ENCODE measurements at regions not wholly inside any gene's neighbourhood (a gene's known extent, or its start where the extent isn't known, plus 50 kb on each side); places are given as distances from the start of the nearest gene placed in this dataset.

DNA sequence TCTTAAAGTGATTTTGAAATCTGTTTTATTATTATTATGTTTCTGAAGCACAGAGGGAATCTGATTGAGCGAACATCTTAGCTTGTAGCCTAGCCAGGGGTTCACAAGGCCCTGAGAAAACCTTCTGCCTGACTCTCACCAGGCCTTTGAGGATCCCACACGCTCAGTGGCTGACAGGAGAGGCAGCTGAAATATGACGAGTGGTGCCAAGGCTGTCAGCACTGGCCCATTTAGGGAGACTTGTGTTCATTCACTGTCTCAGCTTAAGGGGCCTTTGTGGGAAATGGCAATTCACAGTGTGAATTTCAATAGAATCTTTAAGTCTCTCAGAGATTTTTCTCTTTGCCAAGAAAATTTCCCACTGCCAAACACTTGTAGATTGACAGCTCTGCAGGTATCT is 770.9 kb downstream of the TUSC7 start:
- Histone ChIP-seq H3K27ac (ENCODE audit: low read depth, low read length) (no peak overlapping the region), H3K9me3 (ENCODE audit: control insufficient read depth in 5 of 5, low read length in 5 of 5) (no peaks in the 10 kb centered on the region), H3K36me3 (ENCODE audit: control insufficient read depth in 5 of 5, insufficient read depth in 5 of 5, low read length in 5 of 5) (no peaks in the 10 kb centered on the region), H3K27me3 (ENCODE audit: control insufficient read depth in 5 of 5, insufficient read depth in 4 of 5, low read length in 5 of 5) (no peaks in the 10 kb centered on the region), H3K4me3 (ENCODE audit: low read depth in 1 of 5, low read length in 5 of 5) (no peak overlapping the region), H3K9ac (ENCODE audit: low read length in 5 of 5) (no peak overlapping the region), H3K4me1 (ENCODE audit: control insufficient read depth in 5 of 5, insufficient read depth in 5 of 5, low read length in 5 of 5) (no peaks in the 10 kb centered on the region)

DNA sequence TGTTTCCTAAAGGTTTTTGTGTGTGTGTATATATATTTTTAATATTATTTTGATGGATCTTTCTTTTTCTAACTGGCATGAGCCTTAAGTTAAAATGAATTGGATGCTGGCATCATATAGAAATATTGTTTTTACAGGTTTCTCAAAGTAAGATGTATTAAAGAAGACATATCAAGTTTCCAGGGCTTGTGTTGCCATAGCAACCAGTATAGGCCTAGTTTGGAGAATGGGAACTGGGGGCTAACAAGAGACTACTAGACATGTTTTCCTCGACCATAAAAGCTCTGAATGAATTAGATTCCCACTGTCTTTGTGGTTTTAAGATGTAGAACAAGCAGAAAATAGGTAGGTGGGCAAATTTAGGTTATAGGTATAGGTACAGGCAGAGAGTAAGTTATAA is 771.4 kb downstream of the TUSC7 start:
- Histone ChIP-seq H3K9ac (ENCODE audit: low read length in 5 of 5) (no peak overlapping the region), H3K27me3 (ENCODE audit: control insufficient read depth in 5 of 5, insufficient read depth in 4 of 5, low read length in 5 of 5) (no peaks in the 10 kb centered on the region), H3K4me3 (ENCODE audit: low read depth in 1 of 5, low read length in 5 of 5) (no peak overlapping the region), H3K27ac (ENCODE audit: low read depth, low read length) (no peak overlapping the region), H3K4me1 (ENCODE audit: control insufficient read depth in 5 of 5, insufficient read depth in 5 of 5, low read length in 5 of 5) (no peaks in the 10 kb centered on the region), H3K36me3 (ENCODE audit: control insufficient read depth in 5 of 5, insufficient read depth in 5 of 5, low read length in 5 of 5) (no peaks in the 10 kb centered on the region), H3K9me3 (ENCODE audit: control insufficient read depth in 5 of 5, low read length in 5 of 5) (no peaks in the 10 kb centered on the region)

DNA sequence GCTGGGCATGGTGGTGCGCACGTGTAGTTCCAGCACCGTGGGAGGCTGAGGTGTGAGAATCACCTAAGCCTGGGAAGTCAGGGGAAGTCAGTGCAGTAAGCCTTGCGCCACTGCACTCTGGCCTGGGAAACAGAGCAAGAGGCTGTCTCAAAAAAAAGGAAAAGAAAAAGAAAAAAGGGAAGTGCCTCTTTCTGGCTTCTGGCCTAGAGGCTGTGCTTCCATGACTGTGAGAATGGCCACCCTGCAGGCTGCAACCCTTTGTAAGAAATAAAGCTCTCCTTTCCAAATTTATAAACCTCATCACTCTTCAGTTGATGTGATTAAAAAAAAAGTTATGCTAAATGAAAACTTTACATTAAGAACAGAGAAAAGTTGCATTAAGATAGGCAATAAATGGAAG is 774.3 kb downstream of the TUSC7 start:
- Histone ChIP-seq H3K4me3 (ENCODE audit: low read depth in 1 of 5, low read length in 5 of 5) (no peak overlapping the region), H3K9me3 (ENCODE audit: control insufficient read depth in 5 of 5, low read length in 5 of 5) (no peaks in the 10 kb centered on the region), H3K4me1 (ENCODE audit: control insufficient read depth in 5 of 5, insufficient read depth in 5 of 5, low read length in 5 of 5) (peaks cover 0 to under 1% (median 0%) of the 10 kb centered on the region in 5 donors), H3K9ac (ENCODE audit: low read length in 5 of 5) (no peak overlapping the region), H3K36me3 (ENCODE audit: control insufficient read depth in 5 of 5, insufficient read depth in 5 of 5, low read length in 5 of 5) (no peaks in the 10 kb centered on the region), H3K27me3 (ENCODE audit: control insufficient read depth in 5 of 5, insufficient read depth in 4 of 5, low read length in 5 of 5) (no peaks in the 10 kb centered on the region), H3K27ac (ENCODE audit: low read depth, low read length) (no peak overlapping the region)

DNA sequence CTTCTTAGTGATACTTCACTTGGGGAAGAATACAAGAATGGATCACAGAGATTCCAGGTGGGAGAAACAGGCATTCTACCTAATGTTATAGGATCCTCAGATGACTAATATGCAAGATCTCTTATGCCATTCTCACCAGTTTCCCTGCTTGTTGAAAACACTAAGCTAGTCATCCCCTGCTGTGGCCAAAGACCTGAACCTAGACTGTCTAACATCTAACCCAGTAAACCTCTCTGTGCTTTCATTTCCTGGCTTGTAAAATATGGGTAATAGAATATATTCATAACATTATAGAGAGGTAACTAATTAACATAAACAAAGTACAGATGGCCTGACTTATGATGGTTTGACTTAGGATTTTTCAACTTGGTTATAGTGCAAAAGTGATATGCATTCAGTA is 776.3 kb downstream of the TUSC7 start:
- Histone ChIP-seq H3K4me3 (ENCODE audit: low read depth in 1 of 5, low read length in 5 of 5) (no peak overlapping the region), H3K4me1 (ENCODE audit: control insufficient read depth in 5 of 5, insufficient read depth in 5 of 5, low read length in 5 of 5) (peaks cover 0 to 4% (median 0%) of the 10 kb centered on the region in 5 donors), H3K27me3 (ENCODE audit: control insufficient read depth in 5 of 5, insufficient read depth in 4 of 5, low read length in 5 of 5) (no peaks in the 10 kb centered on the region), H3K9ac (ENCODE audit: low read length in 5 of 5) (no peak overlapping the region), H3K36me3 (ENCODE audit: control insufficient read depth in 5 of 5, insufficient read depth in 5 of 5, low read length in 5 of 5) (no peaks in the 10 kb centered on the region), H3K27ac (ENCODE audit: low read depth, low read length) (no peak overlapping the region), H3K9me3 (ENCODE audit: control insufficient read depth in 5 of 5, low read length in 5 of 5) (no peaks in the 10 kb centered on the region)

DNA sequence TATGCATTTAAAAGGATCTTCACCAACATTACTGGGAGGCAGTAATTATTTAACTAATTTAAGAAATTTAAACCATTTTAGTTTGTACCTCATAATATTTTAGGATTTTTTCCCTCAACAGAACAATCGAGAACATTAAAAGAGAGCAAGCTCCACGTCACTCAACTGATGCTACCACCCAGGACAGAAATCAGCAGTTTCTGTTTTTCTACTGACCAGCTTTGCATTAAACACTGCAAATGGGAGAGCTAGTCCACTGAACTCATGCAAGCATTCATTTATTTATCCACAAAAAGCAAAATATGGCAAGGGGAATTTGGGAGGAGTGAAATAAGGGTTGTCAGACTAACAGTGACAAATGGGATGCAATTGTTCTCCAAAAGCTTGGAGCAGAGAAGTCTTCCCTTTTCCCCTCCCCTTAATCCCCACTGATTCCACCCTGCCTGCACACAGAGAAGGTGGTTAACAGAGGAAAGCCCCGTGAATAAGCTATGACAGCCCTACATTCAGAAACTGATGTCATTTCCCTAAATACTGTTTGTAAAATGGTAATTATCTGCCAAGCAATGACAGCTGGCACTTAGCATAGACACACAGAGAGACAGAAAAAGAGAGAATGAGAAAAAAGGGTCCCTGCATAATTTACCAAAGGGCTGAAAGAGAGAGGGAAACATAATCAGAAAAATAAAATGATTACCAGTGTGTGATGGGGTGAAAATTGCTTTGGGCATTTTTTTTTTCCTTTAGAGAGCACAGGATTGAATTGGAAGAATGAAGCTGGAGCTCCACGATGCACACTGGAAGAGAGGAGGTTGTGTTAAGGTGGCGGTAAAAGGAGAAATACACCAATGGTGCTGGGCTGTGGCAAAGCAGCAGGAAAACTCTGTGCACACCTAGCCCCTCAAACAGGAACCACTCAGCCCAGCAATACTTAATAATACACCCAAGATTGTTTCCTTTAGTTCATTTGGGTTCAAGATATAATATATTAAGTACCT is 777.4 kb downstream of the TUSC7 start:
- Histone ChIP-seq H3K9ac (ENCODE audit: low read length in 5 of 5) (no peak overlapping the region), H3K9me3 (ENCODE audit: control insufficient read depth in 5 of 5, low read length in 5 of 5) (no peaks in the 10 kb centered on the region), H3K4me1 (ENCODE audit: control insufficient read depth in 5 of 5, insufficient read depth in 5 of 5, low read length in 5 of 5) (peaks cover 0 to 4% (median 0%) of the 10 kb centered on the region in 5 donors), H3K27ac (ENCODE audit: low read depth, low read length) (no peak overlapping the region), H3K4me3 (ENCODE audit: low read depth in 1 of 5, low read length in 5 of 5) (no peak overlapping the region), H3K27me3 (ENCODE audit: control insufficient read depth in 5 of 5, insufficient read depth in 4 of 5, low read length in 5 of 5) (no peaks in the 10 kb centered on the region), H3K36me3 (ENCODE audit: control insufficient read depth in 5 of 5, insufficient read depth in 5 of 5, low read length in 5 of 5) (no peaks in the 10 kb centered on the region)

DNA sequence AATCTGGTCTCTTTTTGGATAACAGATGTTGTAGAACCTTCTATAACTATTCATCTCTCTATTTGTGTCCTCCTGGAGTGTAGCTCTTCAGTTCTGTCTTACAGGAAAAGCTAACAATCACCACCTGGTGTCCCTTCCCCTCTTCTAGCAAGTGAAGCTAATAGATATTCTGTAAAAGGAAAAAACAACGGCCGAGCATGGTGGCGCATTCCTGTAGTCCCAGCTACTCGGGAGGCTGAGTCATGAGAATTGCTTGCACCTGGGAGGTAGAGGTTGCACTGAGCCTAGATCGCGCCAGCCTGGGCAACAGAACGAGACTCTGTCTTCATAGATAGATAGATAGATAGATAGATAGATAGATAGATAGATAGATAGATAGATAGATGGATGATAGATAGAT is 779.4 kb downstream of the TUSC7 start:
- Histone ChIP-seq H3K36me3 (ENCODE audit: control insufficient read depth in 5 of 5, insufficient read depth in 5 of 5, low read length in 5 of 5) (no peaks in the 10 kb centered on the region), H3K4me1 (ENCODE audit: control insufficient read depth in 5 of 5, insufficient read depth in 5 of 5, low read length in 5 of 5) (peaks cover 0 to 4% (median 0%) of the 10 kb centered on the region in 5 donors), H3K27ac (ENCODE audit: low read depth, low read length) (no peak overlapping the region), H3K9me3 (ENCODE audit: control insufficient read depth in 5 of 5, low read length in 5 of 5) (no peaks in the 10 kb centered on the region), H3K27me3 (ENCODE audit: control insufficient read depth in 5 of 5, insufficient read depth in 4 of 5, low read length in 5 of 5) (no peaks in the 10 kb centered on the region), H3K4me3 (ENCODE audit: low read depth in 1 of 5, low read length in 5 of 5) (no peak overlapping the region), H3K9ac (ENCODE audit: low read length in 5 of 5) (no peak overlapping the region)

DNA sequence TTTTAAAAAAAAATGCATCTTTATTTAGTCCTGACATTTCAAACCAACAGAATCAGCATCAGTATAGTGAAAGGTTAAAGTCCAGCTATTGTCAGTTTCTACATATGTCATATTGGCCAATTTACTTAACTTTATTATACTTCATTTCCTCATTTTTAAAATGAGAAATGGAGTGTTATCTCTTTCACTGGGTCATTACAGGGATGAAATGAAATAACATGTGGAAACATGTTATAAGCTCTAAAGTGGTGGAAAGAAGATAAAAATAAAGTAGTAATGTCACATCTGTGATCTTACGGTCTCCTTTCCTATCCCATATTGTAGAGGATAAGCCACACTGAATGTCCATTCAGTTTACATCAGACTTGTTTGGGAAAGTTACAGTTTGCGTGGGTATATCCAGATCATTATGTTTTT is 780.1 kb downstream of the TUSC7 start:
- no peak overlapping the region for H3K27ac ChIP-seq (ENCODE audit: low read depth, low read length)
- H3K9me3 ChIP-seq (ENCODE audit: control insufficient read depth in 5 of 5, low read length in 5 of 5), result no peaks in the 10 kb centered on the region
- no peaks in the 10 kb centered on the region for H3K27me3 ChIP-seq (ENCODE audit: control insufficient read depth in 5 of 5, insufficient read depth in 4 of 5, low read length in 5 of 5)
- H3K4me3 ChIP-seq (ENCODE audit: low read depth in 1 of 5, low read length in 5 of 5), result no peak overlapping the region
- H3K36me3 ChIP-seq (ENCODE audit: control insufficient read depth in 5 of 5, insufficient read depth in 5 of 5, low read length in 5 of 5), result no peaks in the 10 kb centered on the region
- H3K9ac ChIP-seq (ENCODE audit: low read length in 5 of 5), result no peak overlapping the region
- H3K4me1 ChIP-seq (ENCODE audit: control insufficient read depth in 5 of 5, insufficient read depth in 5 of 5, low read length in 5 of 5), result peaks cover 0 to 4% (median 0%) of the 10 kb centered on the region in 5 donors

DNA sequence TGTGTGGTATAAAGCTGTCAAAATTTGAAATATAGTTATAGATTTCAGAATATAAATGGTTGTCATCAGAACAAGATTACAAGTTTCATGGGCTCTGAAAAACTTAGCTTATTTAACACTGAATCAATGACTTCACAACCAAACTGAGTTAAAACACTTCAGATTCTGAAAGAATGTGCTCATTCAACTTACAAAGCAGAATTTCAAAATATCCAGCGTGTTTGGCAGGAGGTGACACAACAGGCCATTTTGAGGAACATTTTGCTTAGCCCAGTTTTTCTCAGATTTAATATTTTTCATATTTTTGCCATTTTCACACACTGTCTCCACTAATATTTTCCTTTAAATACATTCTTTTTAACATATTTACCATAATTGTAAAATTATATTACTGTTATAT is 781.1 kb downstream of the TUSC7 start:
- no peaks in the 10 kb centered on the region for H3K36me3 ChIP-seq (ENCODE audit: control insufficient read depth in 5 of 5, insufficient read depth in 5 of 5, low read length in 5 of 5)
- H3K27me3 ChIP-seq (ENCODE audit: control insufficient read depth in 5 of 5, insufficient read depth in 4 of 5, low read length in 5 of 5), result no peaks in the 10 kb centered on the region
- H3K9me3 ChIP-seq (ENCODE audit: control insufficient read depth in 5 of 5, low read length in 5 of 5), result no peaks in the 10 kb centered on the region
- no peak overlapping the region for H3K9ac ChIP-seq (ENCODE audit: low read length in 5 of 5)
- no peak overlapping the region for H3K4me3 ChIP-seq (ENCODE audit: low read depth in 1 of 5, low read length in 5 of 5)
- no peak overlapping the region for H3K27ac ChIP-seq (ENCODE audit: low read depth, low read length)
- H3K4me1 ChIP-seq (ENCODE audit: control insufficient read depth in 5 of 5, insufficient read depth in 5 of 5, low read length in 5 of 5), result peaks cover 0 to 4% (median 0%) of the 10 kb centered on the region in 5 donors

DNA sequence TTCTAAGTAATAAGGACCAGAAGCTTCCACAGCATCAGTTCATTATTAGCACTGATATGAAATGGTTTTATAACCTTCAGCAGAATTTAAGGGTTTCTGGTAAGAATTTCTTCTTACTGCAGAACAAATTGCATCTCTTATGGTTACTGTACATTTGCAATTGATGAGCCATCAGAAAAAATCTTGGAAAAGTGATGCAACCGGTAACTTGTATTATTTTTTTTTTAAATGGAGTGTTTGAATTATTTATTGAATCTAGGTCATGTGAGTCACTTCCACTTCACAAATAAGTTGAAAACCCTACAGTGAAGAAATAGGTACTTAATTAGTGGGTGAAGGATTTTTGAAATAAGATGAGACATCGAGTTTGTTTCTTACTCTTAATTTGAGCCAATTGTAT is 786.0 kb downstream of the TUSC7 start:
- Histone ChIP-seq H3K9ac (ENCODE audit: low read length in 5 of 5) (no peak overlapping the region), H3K9me3 (ENCODE audit: control insufficient read depth in 5 of 5, low read length in 5 of 5) (no peaks in the 10 kb centered on the region), H3K4me1 (ENCODE audit: control insufficient read depth in 5 of 5, insufficient read depth in 5 of 5, low read length in 5 of 5) (no peaks in the 10 kb centered on the region), H3K4me3 (ENCODE audit: low read depth in 1 of 5, low read length in 5 of 5) (no peak overlapping the region), H3K27ac (ENCODE audit: low read depth, low read length) (no peak overlapping the region), H3K27me3 (ENCODE audit: control insufficient read depth in 5 of 5, insufficient read depth in 4 of 5, low read length in 5 of 5) (no peaks in the 10 kb centered on the region), H3K36me3 (ENCODE audit: control insufficient read depth in 5 of 5, insufficient read depth in 5 of 5, low read length in 5 of 5) (no peaks in the 10 kb centered on the region)

DNA sequence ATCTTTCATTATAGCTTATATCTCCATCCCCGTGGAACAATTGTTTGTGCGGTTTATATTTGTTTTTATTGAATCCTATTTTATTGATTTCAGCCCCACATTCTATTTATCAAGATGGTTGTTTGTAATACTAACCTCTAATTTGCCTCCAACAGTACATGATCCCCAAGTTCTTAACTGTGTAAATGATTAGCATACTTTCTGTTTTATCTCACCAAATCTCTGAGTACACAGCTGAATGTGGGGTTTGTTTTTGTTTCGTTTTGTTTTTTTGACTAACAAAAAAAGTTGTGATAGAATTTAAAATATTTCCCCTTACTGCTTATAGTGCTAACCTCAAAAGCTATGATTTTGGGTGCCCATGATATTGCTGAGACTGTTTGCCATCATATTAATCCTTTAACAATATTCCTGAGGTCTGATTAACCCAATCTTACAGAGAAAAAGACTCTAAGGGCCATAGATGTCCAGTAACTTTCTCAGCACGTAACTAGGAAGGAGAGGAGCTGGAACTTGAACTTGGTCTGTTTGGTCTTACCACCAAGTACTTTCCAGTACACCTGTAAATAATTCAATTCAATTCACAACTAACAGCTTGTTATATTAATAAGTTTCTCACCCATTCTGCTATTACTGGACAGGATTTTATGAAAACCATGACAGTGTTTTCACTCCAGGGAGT is 789.8 kb downstream of the TUSC7 start:
- Histone ChIP-seq H3K27me3 (ENCODE audit: control insufficient read depth in 5 of 5, insufficient read depth in 4 of 5, low read length in 5 of 5) (no peaks in the 10 kb centered on the region), H3K9me3 (ENCODE audit: control insufficient read depth in 5 of 5, low read length in 5 of 5) (no peaks in the 10 kb centered on the region), H3K27ac (ENCODE audit: low read depth, low read length) (no peak overlapping the region), H3K9ac (ENCODE audit: low read length in 5 of 5) (no peak overlapping the region), H3K36me3 (ENCODE audit: control insufficient read depth in 5 of 5, insufficient read depth in 5 of 5, low read length in 5 of 5) (no peaks in the 10 kb centered on the region), H3K4me1 (ENCODE audit: control insufficient read depth in 5 of 5, insufficient read depth in 5 of 5, low read length in 5 of 5) (no peaks in the 10 kb centered on the region), H3K4me3 (ENCODE audit: low read depth in 1 of 5, low read length in 5 of 5) (no peak overlapping the region)

All from subcutaneous abdominal adipose tissue (tissue), 5 donors.